22Rv1 (cell line): ENCODE measurements at regions not wholly inside any gene's neighbourhood (a gene's known extent, or its start where the extent isn't known, plus 50 kb on each side); places are given as distances from the start of the nearest gene placed in this dataset.

ENCODE experiments used
- H3K27ac ChIP-seq: fragments of 450-650 bp; 2 replicates; pipeline ENCODE4 v1.5.1; 2017
- CTCF ChIP-seq: fragments of 450-650 bp; IDR thresholded peaks from 2 replicates; pipeline ENCODE4 v1.5.1; 2017; ENCODE audit warnings: mild to moderate bottlenecking
- ZFX ChIP-seq: fragments of 450-650 bp; IDR thresholded peaks from 2 replicates; pipeline ENCODE4 v1.6.1; 2017; ENCODE audit warnings: antibody characterized with exemption, borderline replicate concordance

- TF ChIP-seq CTCF (no peak), ZFX (no peak)
- peak overlapping the region; percentile 39; the same call in 1 of the 2 replicates for H3K27ac ChIP-seq
Measured at GRCh38 chr3:28575746-28576613, 227.4 kb upstream of the AZI2 start.

- H3K27ac ChIP-seq = no peak overlapping the region
- no peak for TF ChIP-seq ZFX
- no peak for TF ChIP-seq CTCF
Measured at GRCh38 chr3:28576614-28577200, 228.1 kb upstream of the AZI2 start.

- no peak for TF ChIP-seq ZFX
- TF ChIP-seq CTCF = no peak
- no peak overlapping the region for H3K27ac ChIP-seq
Measured at GRCh38 chr3:28577941-28578500, 229.4 kb upstream of the AZI2 start.

- no peak overlapping the region for H3K27ac ChIP-seq
- no peak for TF ChIP-seq ZFX
- no peak for TF ChIP-seq CTCF
Measured at GRCh38 chr3:28586325-28586724, 237.7 kb upstream of the AZI2 start.

GRCh38 chr3:28587723-28588122, 239.1 kb upstream of the AZI2 start:
- TF ChIP-seq ZFX (no peak), CTCF (no peak)
- H3K27ac ChIP-seq = no peak overlapping the region

- TF ChIP-seq CTCF = no peak
- TF ChIP-seq ZFX = no peak
- H3K27ac ChIP-seq = no peak overlapping the region
Measured at GRCh38 chr3:28590216-28590615, 241.6 kb upstream of the AZI2 start.

GRCh38 chr3:28590860-28591259, 242.2 kb upstream of the AZI2 start:
- no peak for TF ChIP-seq CTCF
- no peak for TF ChIP-seq ZFX
- no peak overlapping the region for H3K27ac ChIP-seq
